Liver (tissue), 3 donors: ENCODE measurements at regions not wholly inside any gene's neighbourhood (a gene's known extent, or its start where the extent isn't known, plus 50 kb on each side); places are given as distances from the start of the nearest gene placed in this dataset.

ENCODE experiments used
- REST ChIP-seq: IDR thresholded peaks from 2 replicates; pipeline ENCODE4 v1.6.1; 2016; ENCODE audit warnings: antibody characterized with exemption, mild to moderate bottlenecking
- SP1 ChIP-seq: IDR thresholded peaks from 2 replicates; pipeline ENCODE4 v1.6.1; 2018; ENCODE audit warnings: antibody characterized with exemption, mild to moderate bottlenecking
- TAF1 ChIP-seq: conservative IDR thresholded peaks from 2 replicates; pipeline ENCODE4 v1.6.1; 2016; ENCODE audit warnings: antibody characterized with exemption, mild to moderate bottlenecking
- ZBTB33 ChIP-seq: IDR thresholded peaks from 2 replicates; pipeline ENCODE4 v1.6.1; 2016; ENCODE audit warnings: antibody characterized with exemption
- TF ChIP-seq, protein P1 (sequence below): fragments of 150-350 bp; IDR thresholded peaks from 2 replicates; pipeline ENCODE4 v1.5.1; 2017; ENCODE audit warnings: improper control_type of control experiment, low read depth, low read length; ENCODE audit not compliant: missing input control
- TF ChIP-seq, protein P2 (sequence below): IDR thresholded peaks from 2 replicates; pipeline ENCODE4 v1.6.1; 2016; ENCODE audit warnings: antibody characterized with exemption
- donor health status: healthy.
- donor health status: healthy.

GRCh38 chr11:26227883-26228502 lies 103.9 kb upstream of the ANO3 start:
- TF ChIP-seq, protein P1, sequence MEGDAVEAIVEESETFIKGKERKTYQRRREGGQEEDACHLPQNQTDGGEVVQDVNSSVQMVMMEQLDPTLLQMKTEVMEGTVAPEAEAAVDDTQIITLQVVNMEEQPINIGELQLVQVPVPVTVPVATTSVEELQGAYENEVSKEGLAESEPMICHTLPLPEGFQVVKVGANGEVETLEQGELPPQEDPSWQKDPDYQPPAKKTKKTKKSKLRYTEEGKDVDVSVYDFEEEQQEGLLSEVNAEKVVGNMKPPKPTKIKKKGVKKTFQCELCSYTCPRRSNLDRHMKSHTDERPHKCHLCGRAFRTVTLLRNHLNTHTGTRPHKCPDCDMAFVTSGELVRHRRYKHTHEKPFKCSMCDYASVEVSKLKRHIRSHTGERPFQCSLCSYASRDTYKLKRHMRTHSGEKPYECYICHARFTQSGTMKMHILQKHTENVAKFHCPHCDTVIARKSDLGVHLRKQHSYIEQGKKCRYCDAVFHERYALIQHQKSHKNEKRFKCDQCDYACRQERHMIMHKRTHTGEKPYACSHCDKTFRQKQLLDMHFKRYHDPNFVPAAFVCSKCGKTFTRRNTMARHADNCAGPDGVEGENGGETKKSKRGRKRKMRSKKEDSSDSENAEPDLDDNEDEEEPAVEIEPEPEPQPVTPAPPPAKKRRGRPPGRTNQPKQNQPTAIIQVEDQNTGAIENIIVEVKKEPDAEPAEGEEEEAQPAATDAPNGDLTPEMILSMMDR, result no peak
- no peak for TF ChIP-seq TAF1
- TF ChIP-seq, protein P2, sequence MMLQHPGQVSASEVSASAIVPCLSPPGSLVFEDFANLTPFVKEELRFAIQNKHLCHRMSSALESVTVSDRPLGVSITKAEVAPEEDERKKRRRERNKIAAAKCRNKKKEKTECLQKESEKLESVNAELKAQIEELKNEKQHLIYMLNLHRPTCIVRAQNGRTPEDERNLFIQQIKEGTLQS, result no peak
- TF ChIP-seq REST, result no peak
- no peak for TF ChIP-seq ZBTB33
- TF ChIP-seq SP1, result no peak
